ENCODE measurements at regions not wholly inside any gene's neighbourhood (a gene's known extent, or its start where the extent isn't known, plus 50 kb on each side); places are given as distances from the start of the nearest gene placed in this dataset.

GRCh38 chr10:9987197-9987596 lies 1030.5 kb upstream of the CELF2 start:
- H3K4me3 ChIP-seq (replicated peaks in 1 of 2; ENCODE audit: low read depth in 1 of 2, low read length in 2 of 2): no peak overlapping the region
- H3K4me1 ChIP-seq (ENCODE audit: control insufficient read depth in 1 of 2, insufficient read depth in 2 of 2, low read length in 2 of 2): no peaks in the 10 kb centered on the region
- POLR2A ChIA-PET: no interaction called here
- H3K9ac ChIP-seq (ENCODE audit: low read length): no peak overlapping the region
- no peaks in the 10 kb centered on the region for H3K9me2 ChIP-seq (ENCODE audit: insufficient read depth)
- RAD21 ChIA-PET (ENCODE audit: low non-redundant PET in 1 of 2, low total read pairs in 2 of 2, uncharacterized antibody in 2 of 2, unreplicated experiment in 2 of 2): no interaction called here
- intact Hi-C loops (cut with micrococcal nuclease): no loop called here
- TF ChIP-seq REST (IDR thresholded peaks at IDR 0.05; ENCODE audit: low read depth) (no peak), ZFX (IDR thresholded peaks at IDR 0.05) (no peak), CTCF (IDR thresholded peaks at IDR 0.05 in 2 of 3, conservative IDR thresholded peaks at IDR 0.05 in 1 of 3; ENCODE audit: borderline replicate concordance in 1 of 3, insufficient read depth in 1 of 3, low read depth in 2 of 3, low read length in 2 of 3) (no peak), EZH2phosphoT487 (IDR thresholded peaks at IDR 0.05; ENCODE audit: borderline replicate concordance) (no peak), POLR2AphosphoS5 (IDR thresholded peaks at IDR 0.05; ENCODE audit: low read depth, low read length) (no peak), MAX (IDR thresholded peaks at IDR 0.05) (no peak), EGR1 (IDR thresholded peaks at IDR 0.05; ENCODE audit: low read depth) (no peak), YY1 (IDR thresholded peaks at IDR 0.05; ENCODE audit: extremely low read depth, insufficient replicate concordance, low read depth, low read length) (no peak), TCF7L2 (IDR thresholded peaks at IDR 0.05; ENCODE audit: borderline replicate concordance, extremely low read depth, insufficient read depth, insufficient read length) (no peak), EZH2 (IDR thresholded peaks at IDR 0.05) (no peak), CEBPB (IDR thresholded peaks at IDR 0.05; ENCODE audit: low read depth) (no peak)
- TF ChIP-seq, protein P1, sequence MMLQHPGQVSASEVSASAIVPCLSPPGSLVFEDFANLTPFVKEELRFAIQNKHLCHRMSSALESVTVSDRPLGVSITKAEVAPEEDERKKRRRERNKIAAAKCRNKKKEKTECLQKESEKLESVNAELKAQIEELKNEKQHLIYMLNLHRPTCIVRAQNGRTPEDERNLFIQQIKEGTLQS (IDR thresholded peaks at IDR 0.05): no peak
- BruUV-seq (replicated peaks): no TSS peak
- H3K36me3 ChIP-seq (ENCODE audit: control insufficient read depth in 1 of 2, insufficient read depth in 2 of 2, low read length in 2 of 2): no peaks in the 10 kb centered on the region
- H4K20me1 ChIP-seq (ENCODE audit: insufficient read depth): no peaks in the 10 kb centered on the region
- H3K27ac ChIP-seq (ENCODE audit: low read depth, low read length): no peak overlapping the region
- DNase-seq (ENCODE audit: low read depth, low spot score): no peak
- H3K27me3 ChIP-seq (ENCODE audit: insufficient read depth, low read length): no peaks in the 10 kb centered on the region
- H2AFZ ChIP-seq (ENCODE audit: low read depth, low read length, poor library complexity, severe bottlenecking): no peak overlapping the region
- H3K79me2 ChIP-seq (ENCODE audit: insufficient read depth, low read length): no peaks in the 10 kb centered on the region
- ATAC-seq: no peak
- H3K9me3 ChIP-seq (ENCODE audit: control insufficient read depth in 1 of 2, insufficient read depth in 1 of 2, low read depth in 1 of 2, low read length in 2 of 2): peaks cover 7 to 28% of the 10 kb centered on the region in 2 experiments; a peak in 2 of 4 replicates
- H3K4me2 ChIP-seq (ENCODE audit: low read length): no peak overlapping the region
- CTCF ChIA-PET: no interaction called here

Measured in HCT116 (cell line).